Kasumi-1 (cell line): ENCODE measurements at regions not wholly inside any gene's neighbourhood (a gene's known extent, or its start where the extent isn't known, plus 50 kb on each side); places are given as distances from the start of the nearest gene placed in this dataset.

Source experiments
- DNase-seq, 2 experiments: peaks; one replicate each; lab custom pipeline; 2025; lab: John Stamatoyannopoulos, UW

DNA sequence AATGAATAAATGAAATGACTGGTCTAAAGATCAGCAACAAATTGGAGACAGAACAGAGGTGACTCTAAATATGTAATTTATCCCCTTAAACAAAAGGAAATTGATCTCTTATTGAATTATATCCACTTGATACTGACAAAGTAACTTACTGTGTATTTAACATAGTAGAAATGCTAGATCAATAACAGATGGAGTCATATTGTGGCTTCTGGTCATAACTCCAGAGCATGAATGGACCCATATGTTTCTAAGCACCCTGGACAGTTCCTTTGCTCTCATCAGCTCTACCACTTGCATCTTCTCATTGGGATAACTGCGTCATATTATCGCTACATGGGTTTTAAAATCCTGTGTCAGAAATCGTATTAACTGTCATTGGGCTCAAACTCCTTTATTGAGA is 222.3 kb downstream of the ETS1 start:
- DNase-seq, result peak; percentile 12 to 48

DNA sequence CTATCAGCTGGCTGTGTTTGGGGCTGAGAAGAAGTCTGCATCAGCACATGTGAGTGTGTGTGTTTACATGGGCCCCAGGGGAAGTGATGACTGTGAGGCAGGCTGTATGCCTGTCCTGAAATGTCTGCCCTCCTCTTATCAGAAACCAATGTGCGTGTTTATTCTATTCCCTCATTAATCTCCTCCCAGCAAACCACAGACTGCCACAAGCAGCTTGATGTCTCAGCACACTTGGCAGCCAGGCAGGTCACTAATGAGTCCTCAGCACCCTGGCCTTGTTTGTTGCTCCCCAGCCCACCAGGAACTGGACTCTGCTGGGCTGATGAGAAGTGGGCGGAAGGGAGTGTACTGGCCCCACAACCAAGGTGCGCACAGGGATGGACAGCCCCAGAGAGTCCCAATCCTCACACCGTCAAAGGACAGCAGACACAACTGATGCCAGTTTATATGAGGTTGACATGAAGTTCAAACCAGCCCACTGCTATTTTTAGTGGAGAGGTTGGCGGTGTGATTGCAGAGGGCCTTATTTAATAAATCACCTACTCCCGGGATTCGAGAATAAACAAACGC is 225.8 kb downstream of the ETS1 start:
- DNase-seq, result no peak

DNA sequence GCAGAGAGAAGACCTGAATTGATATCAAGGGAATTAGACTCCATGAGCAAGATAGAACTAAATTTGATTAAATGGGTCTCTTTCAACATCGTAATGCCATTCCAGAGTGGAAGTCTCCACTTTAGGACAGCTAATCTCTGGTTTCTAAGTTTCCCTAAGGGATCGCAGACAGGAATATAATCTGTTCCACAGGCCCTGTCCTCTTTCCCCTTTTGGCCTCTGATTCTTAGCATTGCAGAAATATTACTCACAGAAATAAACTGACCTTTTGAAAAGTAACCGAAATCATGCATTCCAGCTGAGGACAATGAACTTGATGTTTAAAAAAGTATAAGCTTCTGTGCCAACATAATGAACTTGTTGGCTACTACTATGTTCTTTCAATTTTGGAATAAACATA is 227.8 kb downstream of the ETS1 start:
- no peak for DNase-seq

DNA sequence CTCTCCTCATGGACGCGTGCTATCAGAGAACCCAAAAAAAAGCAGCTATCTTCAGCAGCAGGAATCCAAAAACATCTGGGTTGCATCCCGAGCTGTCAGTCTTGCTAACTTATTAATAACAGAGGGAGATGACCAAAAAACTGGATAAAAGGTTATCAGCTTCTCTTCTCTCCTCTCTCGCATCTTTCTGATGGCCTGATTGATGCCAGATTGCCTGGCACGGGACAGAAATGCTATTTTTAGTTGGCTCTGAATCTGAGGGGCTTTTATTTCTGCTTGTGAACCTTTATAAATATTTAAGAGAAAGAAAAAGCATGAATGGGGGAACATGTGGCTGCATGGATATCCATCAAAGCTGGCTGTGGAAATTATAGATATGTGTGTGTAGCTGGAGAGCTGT is 230.3 kb downstream of the ETS1 start:
- no peak for DNase-seq

DNA sequence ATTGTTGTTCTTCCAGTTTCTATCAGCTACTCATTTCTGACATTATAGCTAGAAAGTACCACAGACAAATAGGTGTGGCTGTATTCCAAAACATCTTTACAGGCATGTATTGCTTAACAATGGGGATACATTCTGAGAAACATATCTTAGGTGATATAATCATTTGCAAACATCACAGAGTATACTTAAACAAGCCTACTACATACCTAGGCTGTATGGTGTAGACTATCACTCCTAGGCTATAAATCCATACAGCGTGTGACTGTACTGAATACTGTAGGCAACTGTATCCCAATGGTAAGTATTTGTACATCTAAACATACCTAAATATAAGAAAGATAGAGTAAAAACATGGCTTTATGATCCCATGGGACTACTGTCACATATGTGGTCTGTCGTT is 231.8 kb downstream of the ETS1 start:
- no peak for DNase-seq

DNA sequence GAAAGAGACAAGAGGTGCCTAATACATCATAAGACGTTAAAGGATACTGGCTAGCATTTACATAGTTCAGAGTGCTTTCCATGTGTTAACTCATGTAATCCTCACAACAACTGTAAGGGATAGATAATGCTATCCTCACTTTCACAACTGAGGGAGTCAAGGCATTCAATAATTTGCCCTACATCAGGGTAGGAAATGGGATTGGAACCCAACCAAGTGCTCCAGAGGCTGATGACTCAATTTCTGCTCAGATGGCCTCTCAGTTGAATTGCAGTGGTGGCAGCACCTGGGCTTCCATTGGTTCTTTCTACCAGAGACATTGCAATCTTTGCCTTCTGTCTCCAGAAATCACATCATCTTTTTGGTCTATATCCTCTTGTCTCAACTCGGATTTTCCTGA is 232.9 kb downstream of the ETS1 start:
- DNase-seq, result no peak

DNA sequence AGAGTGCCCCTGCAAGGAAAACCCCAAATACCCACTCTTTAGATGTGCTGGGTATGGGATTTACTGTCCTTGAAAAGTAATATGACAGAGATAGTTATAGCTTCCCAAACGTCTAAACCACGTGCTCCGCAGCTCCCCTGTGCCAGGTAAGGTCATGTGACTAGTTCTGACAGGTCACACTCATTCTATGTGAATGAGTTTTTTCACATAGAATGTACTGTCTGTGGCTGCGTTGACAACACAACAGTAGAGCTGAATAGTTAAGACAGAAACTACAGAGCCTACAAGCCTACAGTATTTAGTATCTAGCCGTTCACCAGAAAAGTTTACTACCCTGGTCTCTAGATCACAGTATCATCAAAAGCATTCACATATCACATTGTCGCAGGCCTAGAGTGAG is 236.2 kb downstream of the ETS1 start:
- no peak for DNase-seq

DNA sequence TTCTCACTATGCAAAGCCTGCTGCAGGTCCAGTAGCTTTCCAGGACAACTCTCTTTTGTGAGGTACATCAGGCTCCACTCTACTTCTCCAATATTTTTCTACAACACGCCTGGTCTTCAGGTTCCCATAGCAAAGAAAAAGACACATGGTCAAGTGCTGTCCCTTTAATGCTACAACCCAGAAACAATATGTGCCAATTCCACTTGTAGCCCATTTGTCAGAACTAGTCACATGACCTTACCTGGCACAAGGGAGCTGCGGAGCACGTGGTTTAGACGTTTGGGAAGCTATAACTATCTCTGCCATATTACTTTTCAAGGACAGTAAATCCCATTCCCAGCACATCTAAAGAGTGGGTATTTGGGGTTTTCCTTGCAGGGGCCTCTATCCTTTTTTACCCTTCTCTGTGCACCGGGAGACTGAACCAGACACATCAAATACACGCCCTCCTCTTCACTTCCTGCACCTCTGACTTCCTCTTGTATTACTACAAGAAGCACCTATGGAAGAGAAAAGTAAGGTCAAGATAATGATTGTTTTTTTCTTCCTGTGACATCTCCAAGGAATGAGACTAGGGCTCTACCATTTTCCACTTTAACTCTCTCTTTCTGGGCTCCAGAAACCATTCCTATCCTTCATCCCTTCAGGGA is 237.6 kb downstream of the ETS1 start:
- no peak for DNase-seq

DNA sequence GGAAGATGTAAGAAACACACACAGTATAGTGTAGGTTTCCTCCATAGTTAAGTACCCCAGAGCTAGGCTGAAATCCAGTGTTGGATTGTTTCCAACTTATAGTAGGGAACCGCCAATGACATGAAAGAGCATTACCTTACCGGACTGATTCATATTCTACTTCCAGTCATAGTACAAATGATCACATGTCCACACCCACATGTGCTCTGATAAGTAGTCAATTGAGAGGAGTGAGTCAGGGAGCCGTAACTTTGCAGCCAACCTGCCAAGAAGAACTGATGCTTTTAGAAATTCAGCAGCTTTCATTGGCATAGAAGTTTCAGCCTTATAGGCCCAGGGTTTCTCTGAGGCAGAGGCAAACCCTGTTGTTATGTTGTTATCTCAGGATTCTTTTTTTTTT is 240.6 kb downstream of the ETS1 start:
- DNase-seq, result no peak

DNA sequence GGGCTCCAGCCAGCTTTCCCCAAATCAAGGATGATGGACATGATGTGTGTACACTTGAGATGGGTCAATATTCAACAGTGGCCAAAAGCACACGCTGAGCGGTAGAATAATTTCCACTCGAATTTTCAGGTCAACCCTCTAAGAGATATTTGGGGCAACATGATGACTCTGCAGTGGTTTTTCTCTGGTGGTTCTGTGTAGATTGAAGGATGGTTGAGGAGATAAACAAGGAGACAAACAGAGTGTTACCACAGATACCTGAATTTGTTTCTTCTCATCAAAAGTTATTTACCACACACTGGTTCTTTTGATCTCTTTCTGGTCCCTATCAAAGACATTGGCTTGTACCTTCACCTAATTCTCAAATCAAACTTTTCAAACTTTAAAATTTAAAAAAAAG is 242.0 kb downstream of the ETS1 start:
- no peak for DNase-seq

DNA sequence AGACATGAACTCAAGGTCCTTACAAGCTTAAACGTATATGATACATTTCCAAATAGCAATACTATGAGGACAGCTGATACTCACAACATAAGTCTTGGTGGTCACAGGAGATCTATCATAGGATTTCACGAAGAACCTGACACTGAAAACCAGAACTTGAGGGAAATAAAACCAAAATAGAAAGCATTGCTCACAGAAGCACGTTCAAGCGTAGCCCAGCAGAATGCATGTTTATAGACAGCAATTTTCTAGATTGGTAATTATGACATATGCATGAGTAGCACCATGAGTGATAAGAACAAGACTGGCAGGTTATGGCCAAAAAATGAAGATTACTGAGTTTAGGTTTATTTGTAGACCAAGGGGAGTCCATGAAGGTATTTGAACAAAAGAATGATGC is 243.5 kb downstream of the ETS1 start:
- DNase-seq, result no peak

DNA sequence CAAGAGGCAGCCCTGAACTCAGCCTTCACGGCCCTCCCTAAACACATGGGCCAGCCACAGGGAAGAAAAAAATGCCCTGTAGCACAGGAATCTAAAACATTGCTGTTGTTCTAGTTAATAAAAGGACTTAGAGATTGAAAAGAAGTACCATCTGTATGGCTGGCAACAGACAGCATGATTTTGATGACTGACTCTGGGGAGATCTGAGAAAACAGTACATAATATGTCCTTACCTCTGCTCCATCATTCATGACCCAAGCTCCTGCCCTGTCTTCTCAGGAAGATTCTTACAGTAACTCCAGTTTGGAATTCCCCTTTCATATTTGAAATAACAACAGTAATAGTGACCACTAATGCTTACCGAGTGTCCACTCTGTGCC is 244.2 kb downstream of the ETS1 start:
- DNase-seq, result no peak

DNA sequence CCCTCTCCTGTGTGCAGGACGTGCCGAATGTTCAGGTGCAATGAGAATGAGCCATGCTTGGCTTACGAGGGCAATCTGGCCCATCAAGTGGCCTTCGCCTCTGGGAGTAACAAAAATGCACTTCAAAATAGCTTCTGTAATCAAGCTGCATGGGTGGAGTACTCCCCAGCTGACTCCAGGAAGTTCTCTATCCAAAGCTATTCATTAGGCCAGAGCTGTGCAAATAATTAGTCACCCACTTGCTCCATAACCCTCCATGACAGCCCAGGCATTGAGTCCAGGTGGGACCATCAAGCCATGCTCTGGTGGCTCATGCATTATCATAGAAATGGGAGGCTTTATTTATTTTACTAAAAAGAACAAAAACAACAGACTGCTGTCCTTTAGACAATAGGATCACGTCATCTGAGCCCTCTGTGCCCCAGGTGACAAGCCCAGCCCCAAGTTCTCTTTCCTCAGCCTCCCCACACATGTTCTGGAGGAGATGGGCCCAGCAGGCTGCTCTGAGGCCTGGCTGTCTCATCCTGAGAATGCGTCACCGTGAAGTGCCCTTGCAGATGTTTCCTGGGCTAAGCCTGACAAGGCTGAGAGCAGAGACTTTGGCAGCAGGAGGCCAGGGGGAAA is 244.7 kb downstream of the ETS1 start:
- peak; percentile 41 to 52 for DNase-seq

DNA sequence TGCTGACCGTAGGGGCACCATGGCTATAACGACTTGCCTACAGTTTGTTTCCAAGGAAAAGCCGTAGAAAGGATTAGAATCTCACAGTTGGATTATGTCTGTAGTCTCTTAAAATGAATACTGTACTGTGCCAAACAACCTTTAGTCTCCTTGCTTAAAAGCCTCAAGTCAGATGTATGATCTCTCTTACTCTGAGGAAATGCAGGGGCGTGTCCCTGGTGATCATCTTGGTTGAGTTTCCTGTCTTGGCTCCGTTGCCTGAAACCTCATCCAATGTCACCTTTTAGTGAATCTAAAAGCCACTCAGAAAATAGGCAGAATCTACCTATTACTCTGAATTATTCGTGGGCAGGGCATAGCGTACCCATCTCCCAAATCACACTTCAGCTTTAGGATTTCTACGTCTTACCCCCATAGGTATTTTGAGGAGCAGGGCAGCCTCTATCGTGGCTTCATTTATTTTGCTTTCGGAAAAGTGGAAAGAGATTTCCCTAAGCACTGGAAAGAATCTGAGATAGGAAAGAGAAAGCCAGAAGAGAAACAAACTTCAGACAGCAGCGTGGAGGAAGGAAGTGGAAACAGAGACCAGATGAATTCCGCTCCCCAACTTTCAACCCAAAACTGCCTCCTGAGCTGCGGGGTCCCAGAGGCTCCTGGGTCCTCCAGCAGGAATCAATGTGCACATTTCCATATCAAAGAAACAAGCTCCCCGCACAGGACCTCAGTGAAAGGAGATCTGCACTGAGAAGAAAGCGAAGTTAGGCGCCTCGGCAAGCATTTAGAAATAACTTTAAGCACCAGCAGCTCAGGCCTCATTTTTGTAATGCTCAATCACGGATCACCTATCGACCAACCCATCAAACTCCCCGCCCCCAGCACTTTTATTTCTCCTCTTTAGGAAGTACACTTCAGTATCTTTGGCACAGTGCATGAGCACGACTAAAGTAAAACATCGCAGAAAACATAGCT is 245.8 kb downstream of the ETS1 start:
- DNase-seq, result no peak

DNA sequence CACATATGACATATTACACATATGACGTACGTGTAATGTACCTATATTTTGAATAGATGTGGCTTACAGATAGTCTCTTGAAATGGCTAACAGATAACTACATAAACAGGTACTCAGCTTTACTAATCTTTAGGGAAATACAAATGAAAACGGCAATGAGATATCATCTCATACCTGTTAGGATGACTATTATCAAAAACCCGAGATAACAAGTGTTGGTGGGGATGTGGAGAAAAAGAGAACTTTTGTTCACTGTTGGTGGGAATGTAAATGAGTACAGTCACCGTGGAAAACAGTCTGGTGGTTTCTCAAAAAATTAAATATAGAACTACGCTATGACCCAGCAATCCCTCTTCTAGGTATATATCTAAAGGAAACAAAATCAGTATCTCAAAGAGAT is 247.6 kb downstream of the ETS1 start:
- no peak for DNase-seq

DNA sequence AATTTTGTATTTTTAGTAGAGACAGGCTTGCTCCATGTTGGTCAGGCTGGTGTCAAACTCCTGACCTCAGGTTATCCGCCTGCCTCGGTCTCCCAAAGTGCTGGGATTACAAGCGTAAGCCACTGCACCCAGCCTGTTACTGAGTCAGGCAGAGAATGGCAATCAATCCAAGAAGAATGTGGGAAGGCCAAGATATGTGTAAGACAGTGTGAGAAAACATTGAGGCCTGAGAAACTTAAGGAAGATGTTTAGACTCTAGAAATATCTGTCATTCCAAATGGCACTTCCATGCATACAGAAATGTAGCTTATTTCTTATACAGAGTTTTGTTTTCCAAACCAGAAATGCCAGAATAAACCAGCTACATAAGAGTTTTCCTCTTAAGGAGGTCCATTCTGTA is 248.5 kb downstream of the ETS1 start:
- DNase-seq, result no peak

DNA sequence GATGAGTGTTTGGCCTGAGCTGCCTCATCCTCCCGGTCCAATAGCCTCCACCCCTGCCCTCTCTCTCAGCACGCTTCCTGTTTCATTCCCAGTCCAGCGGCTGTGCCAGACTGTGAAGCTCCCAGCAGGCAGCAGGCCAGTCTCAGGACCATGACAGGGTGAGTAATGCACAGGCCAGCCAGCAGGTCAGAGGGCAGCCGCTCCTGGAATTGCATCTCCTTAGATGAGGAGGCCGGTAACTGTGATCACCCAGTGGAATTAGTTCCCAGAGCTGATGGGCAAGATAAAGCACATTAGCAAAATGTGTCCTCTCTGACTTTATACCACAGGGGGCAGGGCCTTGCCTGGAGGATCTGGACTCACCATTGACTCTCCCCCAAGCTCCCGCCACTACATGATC is 251.2 kb downstream of the ETS1 start:
- DNase-seq, result no peak

DNA sequence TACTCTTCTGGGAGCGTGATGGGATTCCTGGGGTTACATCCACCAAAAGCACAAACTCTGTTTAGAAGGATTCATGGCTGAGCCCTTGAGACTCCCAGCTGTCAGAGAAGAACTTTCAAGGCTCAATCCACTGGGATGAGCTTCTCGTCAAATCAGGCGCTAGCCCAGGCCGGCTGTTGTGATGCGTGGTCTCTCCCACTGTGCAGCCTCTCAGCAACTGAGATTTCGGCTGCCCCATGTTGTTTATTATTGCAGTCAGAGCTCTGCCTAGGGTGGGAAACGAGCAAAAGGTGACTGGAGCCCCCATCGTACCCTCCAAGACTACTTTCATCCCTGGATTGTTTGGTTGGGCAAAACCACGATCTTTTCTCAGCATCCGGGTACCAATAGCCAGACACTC is 251.6 kb downstream of the ETS1 start:
- DNase-seq, result no peak

DNA sequence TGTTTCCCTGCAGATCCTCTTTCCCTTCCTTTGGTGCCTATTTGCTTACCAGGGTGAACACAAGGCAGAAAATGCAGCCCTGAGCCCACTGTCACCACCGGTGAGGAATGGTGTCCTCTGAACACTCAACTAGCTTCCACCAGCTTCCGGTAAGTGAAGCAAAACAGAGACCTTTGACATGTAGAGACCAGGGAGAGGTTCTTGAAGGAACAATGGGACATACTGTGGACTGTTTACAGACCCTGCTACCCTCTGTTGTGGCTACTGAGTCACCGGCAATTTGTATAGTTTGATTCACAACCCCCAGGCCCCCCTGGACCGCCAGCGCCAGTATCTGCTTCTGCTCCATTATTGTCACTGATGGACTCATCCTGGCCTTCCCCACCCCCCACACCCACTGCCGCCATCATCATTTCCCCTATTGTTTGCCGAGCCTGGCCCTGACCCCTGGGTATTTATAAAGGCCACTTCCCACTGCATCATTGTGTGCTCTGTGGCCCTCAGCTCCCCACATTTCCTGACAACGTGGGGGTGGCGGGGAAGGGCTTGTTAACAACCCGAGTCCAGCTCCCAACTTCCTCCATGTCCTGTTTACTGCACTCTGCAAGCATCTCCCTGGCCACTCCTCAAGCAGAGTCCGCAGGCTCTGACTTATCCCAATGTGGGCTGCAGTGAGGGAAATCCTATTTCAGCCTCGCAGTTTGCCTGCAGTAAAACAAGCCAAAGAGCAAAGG is 252.9 kb downstream of the ETS1 start:
- no peak for DNase-seq

DNA sequence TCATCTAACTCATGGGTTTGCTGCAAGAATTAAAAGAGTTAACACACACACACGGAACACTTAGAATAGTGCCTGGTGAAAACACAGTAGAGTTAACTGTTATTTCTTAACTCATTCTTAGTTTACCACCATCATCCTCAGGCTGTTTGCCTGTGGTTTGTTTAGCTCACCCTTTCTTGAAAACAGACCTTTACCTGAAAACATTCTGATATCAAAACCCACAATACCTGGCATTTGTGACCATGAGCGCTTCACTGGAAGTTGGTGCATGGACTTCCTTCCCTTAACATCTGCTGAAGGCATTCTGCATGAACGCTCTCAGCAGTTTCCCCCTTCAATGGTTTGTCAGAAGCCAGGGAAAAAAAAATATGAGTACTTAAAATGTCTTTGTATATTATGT is 256.0 kb downstream of the ETS1 start:
- DNase-seq, result no peak

DNA sequence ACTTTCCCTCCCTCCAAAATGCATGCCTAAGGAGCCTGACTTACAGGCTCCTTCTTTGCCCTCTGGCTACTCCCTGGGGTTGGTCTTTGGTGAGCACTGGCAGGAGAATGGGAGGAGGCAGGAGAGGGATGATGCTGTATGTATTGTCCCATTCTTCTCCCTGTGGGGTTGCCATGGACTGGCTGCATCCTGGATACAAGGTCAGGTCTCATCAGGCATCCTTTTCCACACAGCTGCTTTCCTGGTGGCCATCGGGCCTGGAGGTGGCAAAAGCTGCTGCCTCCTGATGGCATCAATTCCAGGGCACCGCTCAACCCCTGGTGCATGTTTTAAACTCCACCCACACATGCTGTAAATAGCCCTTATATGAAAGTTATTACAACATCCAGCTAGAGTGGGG is 257.2 kb downstream of the ETS1 start:
- no peak for DNase-seq

DNA sequence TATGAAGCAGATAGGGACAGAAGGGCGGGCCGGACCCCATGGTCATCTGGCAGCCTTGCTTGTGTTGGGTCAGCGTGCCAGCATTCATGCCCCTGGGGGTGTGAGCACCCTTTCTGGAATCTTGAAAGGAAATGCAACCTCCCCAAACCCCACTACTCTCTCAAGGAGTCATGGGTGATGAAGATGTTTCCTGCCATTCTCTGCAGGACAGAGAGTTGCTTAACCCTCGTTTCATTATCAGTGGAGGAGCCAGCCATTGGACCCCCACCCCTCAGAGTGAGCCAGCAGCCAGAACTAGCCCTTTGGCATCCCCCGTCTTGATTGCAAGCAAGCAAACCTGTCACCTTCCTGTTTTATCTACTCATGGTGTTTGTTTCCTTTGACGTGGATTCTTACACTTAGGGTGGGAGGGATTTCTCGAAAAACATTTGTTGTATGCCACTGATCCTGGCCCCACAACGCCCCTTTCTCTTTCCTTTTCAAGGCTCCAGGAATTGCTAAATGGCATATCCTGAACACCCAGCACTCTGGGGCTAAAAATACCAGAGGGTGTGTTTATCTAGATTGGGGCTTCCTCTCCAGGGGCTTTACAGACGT is 258.3 kb downstream of the ETS1 start:
- DNase-seq, result no peak
